HG03432 (cell line): ENCODE measurements at regions not wholly inside any gene's neighbourhood (a gene's known extent, or its start where the extent isn't known, plus 50 kb on each side); places are given as distances from the start of the nearest gene placed in this dataset.
"Not testable (repeated sequence)": the region's sequence is repeated elsewhere in the genome, so short reads cannot be mapped to it uniquely, and the experiment has no call there.

Source experiments
- ATAC-seq: cut with Tn5 transposase; IDR thresholded peaks from one replicate; pipeline ENCODE4 v1.9.1; 2021; ENCODE audit warnings: mild to moderate bottlenecking, moderate library complexity; ENCODE audit not compliant: unreplicated experiment

- ATAC-seq = peak; percentile 73
Measured at GRCh38 chr14:39568809-39569538, 136.7 kb upstream of the FBXO33 start.

- no peak for ATAC-seq
Measured at GRCh38 chr14:39566795-39567194, 134.6 kb upstream of the FBXO33 start.

- ATAC-seq = no peak
Measured at GRCh38 chr14:39563361-39563760, 131.1 kb upstream of the FBXO33 start.

GRCh38 chr14:39562175-39562574 lies 129.9 kb upstream of the FBXO33 start:
- ATAC-seq = no peak

- no peak for ATAC-seq
Measured at GRCh38 chr14:39558525-39558924, 126.3 kb upstream of the FBXO33 start.

GRCh38 chr14:39555749-39556148 lies 123.5 kb upstream of the FBXO33 start:
- ATAC-seq = no peak

GRCh38 chr14:39554576-39554975 lies 122.3 kb upstream of the FBXO33 start:
- no peak for ATAC-seq

- no peak for ATAC-seq
Measured at GRCh38 chr14:39548358-39548757, 116.1 kb upstream of the FBXO33 start.

- ATAC-seq = no peak
Measured at GRCh38 chr14:39547845-39548244, 115.6 kb upstream of the FBXO33 start.

- no peak for ATAC-seq
Measured at GRCh38 chr14:39505812-39506211, 73.6 kb upstream of the FBXO33 start.

GRCh38 chr14:39500253-39500652 lies 68.0 kb upstream of the FBXO33 start:
- ATAC-seq = no peak

- ATAC-seq = no peak
Measured at GRCh38 chr14:39499514-39499913, 67.3 kb upstream of the FBXO33 start.

GRCh38 chr14:39497677-39498076 lies 65.4 kb upstream of the FBXO33 start:
- ATAC-seq = not testable (repeated sequence)

GRCh38 chr14:39492267-39492666 lies 60.0 kb upstream of the FBXO33 start:
- ATAC-seq = peak; percentile 51

- no peak for ATAC-seq
Measured at GRCh38 chr14:39491134-39491571, 58.9 kb upstream of the FBXO33 start.

- ATAC-seq = no peak
Measured at GRCh38 chr14:39488600-39488999, 56.4 kb upstream of the FBXO33 start.

GRCh38 chr14:39483682-39484081 lies 51.4 kb upstream of the FBXO33 start:
- no peak for ATAC-seq
